Stomach (tissue), 4 donors: ENCODE measurements at regions not wholly inside any gene's neighbourhood (a gene's known extent, or its start where the extent isn't known, plus 50 kb on each side); places are given as distances from the start of the nearest gene placed in this dataset.

Source experiments
- EP300 ChIP-seq: sonication (generic); formaldehyde crosslinking; IDR thresholded peaks from one replicate; pipeline ENCODE4 v1.6.1; 2017; ENCODE audit warnings: antibody characterized with exemption
- POLR2A ChIP-seq, 4 donors: fragments of 450-650 bp; IDR thresholded peaks; one replicate each; pipeline ENCODE4 v1.6.1; 2016; ENCODE audit warnings: antibody characterized with exemption in 4 of 4, control low read depth in 2 of 4, mild to moderate bottlenecking in 1 of 4, moderate library complexity in 1 of 4
- TF ChIP-seq, protein P1 (sequence below), 7 experiments: fragments of 450-650 bp in 4 of 7; fragments of 200-600 bp in 3 of 7; sonication (generic) in 3 of 7; IDR thresholded peaks; one replicate each; pipeline ENCODE4 v1.5.1; 2016 to 2019; ENCODE audit warnings: antibody characterized with exemption in 7 of 7, control low read depth in 2 of 7, mild to moderate bottlenecking in 1 of 7

DNA sequence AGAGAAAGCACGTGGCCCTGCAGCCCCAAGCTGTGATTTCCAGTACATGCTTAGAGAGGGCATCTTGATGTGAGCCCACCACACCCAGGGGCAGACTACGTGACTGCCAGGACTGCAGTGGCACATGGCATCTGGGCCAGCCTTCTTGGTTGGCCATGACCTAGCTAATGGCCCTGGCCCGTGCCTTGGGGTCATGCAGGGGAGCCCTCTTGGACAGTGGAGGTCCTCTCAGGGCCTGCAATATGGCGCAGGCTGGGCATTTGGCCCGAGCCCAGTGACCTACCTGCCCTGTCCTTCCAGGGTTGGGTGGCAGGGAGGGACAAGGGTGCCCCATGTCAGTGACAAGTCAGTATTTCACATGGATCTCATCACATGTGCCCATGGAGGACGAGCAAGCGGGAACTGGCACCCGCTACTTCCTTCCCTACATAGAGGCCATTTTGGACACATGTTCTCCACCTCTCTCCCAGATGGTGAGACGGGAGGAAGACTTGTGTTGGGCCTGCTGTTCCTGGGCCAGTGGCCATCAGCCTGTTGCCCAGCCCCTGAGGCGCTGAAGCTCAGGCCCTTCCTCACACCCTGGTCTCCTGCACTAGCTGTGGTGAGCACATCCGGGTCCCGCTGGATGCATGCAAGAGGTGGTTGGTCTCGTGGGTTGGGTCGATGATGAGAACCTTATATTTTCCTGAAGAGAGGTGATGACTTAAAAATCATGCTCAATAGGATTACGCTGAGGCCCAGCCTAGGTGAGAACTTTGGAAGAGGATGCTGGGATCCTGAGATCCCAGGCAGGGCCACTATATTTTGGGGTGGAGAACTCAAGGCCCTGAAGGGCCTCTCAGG lies 195.6 kb downstream of the UBE3A start:
- TF ChIP-seq, protein P1, sequence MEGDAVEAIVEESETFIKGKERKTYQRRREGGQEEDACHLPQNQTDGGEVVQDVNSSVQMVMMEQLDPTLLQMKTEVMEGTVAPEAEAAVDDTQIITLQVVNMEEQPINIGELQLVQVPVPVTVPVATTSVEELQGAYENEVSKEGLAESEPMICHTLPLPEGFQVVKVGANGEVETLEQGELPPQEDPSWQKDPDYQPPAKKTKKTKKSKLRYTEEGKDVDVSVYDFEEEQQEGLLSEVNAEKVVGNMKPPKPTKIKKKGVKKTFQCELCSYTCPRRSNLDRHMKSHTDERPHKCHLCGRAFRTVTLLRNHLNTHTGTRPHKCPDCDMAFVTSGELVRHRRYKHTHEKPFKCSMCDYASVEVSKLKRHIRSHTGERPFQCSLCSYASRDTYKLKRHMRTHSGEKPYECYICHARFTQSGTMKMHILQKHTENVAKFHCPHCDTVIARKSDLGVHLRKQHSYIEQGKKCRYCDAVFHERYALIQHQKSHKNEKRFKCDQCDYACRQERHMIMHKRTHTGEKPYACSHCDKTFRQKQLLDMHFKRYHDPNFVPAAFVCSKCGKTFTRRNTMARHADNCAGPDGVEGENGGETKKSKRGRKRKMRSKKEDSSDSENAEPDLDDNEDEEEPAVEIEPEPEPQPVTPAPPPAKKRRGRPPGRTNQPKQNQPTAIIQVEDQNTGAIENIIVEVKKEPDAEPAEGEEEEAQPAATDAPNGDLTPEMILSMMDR (IDR thresholded peaks at IDR 0.05), result no peak
- TF ChIP-seq POLR2A (IDR thresholded peaks at IDR 0.05) (no peak), EP300 (no peak)
